ENCODE measurements at regions not wholly inside any gene's neighbourhood (a gene's known extent, or its start where the extent isn't known, plus 50 kb on each side); places are given as distances from the start of the nearest gene placed in this dataset.

- no peak for DNase-seq (ENCODE audit: low spot score)
Observed at GRCh38 chr6:14665827-14666724, 548.5 kb downstream of the CD83 start.

GRCh38 chr6:14670806-14671205 lies 553.2 kb downstream of the CD83 start:
- no peak for DNase-seq (ENCODE audit: low spot score)

- no peak for DNase-seq (ENCODE audit: low spot score)
Observed at GRCh38 chr6:14671261-14671681, 553.7 kb downstream of the CD83 start.

- no peak for DNase-seq (ENCODE audit: low spot score)
Observed at GRCh38 chr6:14671937-14672336, 554.4 kb downstream of the CD83 start.

DNA sequence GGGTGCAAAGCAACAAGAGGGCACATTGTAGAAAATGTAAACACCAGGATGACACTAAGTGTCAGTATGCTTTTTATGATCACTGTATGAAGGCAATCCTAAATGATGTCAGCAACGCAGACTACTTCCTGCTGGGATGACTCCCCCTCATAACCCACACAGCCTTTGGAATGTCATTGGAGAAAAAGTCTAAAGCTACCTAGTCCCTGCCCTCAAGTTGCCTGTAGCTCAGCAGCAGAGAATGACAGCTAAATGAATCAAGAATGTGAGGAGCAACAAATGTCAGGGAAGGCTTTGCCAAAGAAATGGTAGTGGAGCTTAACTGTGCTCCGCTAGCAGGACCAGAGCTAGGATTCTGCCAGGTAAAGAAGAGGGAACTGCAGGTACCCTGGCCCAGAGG lies 555.6 kb downstream of the CD83 start:
- no peak for DNase-seq (ENCODE audit: low spot score)

DNA sequence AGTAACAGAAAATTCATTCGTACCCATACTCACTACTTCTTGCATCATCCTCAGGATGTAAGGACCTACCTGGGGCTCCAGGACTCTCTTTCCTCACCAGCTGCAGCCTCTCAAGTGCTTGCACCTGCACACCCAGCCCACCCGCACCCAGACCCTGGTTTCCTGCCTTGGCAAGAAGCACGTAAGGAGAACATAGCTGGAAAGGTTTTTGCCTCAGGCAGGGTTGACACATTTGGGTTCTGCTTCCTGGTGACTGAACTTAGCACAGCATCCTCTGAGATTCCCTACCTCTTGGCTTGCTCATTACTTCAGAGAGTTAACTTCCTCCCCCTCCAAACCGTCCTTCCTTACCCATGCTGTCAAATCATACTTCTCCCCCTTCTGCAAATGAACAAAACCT lies 556.9 kb downstream of the CD83 start:
- DNase-seq (ENCODE audit: low spot score) = no peak

- no peak for DNase-seq (ENCODE audit: low spot score)
Observed at GRCh38 chr6:14674867-14675648, 557.5 kb downstream of the CD83 start.

GRCh38 chr6:14676064-14676463 lies 558.5 kb downstream of the CD83 start:
- DNase-seq (ENCODE audit: low spot score) = no peak

GRCh38 chr6:14676977-14677781 lies 559.6 kb downstream of the CD83 start:
- no peak for DNase-seq (ENCODE audit: low spot score)

DNA sequence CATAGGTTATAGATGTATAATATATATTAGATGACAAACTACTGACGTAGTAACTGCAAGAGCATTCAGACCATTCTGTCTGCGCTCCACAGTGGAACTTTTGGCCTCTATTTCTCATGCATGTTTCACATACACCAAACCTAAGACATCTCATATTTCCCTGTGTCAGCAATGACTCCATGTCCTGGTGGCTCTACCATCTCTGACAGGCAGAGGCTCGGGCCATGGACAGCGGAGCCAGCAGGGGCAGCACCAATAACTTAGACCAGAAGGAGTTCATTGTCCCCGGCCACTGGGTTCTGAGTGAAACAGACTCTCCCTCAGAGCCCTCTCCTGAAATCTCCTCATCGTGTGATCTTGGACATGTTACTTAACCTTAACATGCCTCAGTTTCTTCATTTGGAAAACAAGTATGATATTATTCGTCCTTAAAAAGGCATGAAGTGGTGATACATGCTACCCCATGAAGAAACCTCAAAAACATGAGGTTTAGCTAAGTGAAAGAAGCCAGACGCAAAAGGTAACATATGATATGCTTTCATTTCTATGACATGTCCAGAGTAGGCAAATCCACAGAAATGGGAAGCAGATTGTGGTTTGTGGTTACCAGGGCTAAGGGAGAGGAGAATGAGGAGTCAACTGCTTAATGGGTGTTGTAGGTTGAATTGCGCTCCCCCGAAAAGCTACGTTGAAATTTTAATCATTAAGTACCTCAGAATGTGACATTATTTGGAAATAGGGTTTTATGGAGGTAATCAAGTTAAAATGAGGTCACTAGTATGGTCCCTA lies 564.0 kb upstream of the JARID2 start:
- DNase-seq (ENCODE audit: low spot score) = no peak

DNA sequence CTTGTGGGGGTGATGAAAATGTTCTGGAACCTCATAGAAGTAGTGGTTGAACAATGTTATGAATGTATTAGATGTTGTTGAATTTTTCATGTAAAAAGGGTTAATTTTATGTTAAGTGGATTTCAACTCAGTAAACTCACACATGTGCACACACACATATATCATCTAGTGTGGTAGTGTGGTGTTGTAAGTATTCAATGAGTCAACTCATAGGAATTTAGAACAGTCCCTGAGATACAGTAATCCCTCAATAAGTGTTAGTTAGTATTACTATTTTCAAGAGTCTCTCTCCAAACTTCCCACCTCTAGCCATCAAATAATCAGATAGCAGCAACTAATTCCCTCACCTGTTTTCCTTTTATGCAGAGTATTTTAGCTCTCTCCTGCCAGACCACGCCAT lies 563.1 kb upstream of the JARID2 start:
- no peak for DNase-seq (ENCODE audit: low spot score)

GRCh38 chr6:14689639-14690038 lies 556.2 kb upstream of the JARID2 start:
- no peak for DNase-seq (ENCODE audit: low spot score)

- DNase-seq (ENCODE audit: low spot score) = no peak
Observed at GRCh38 chr6:14690120-14691056, 555.5 kb upstream of the JARID2 start.

DNA sequence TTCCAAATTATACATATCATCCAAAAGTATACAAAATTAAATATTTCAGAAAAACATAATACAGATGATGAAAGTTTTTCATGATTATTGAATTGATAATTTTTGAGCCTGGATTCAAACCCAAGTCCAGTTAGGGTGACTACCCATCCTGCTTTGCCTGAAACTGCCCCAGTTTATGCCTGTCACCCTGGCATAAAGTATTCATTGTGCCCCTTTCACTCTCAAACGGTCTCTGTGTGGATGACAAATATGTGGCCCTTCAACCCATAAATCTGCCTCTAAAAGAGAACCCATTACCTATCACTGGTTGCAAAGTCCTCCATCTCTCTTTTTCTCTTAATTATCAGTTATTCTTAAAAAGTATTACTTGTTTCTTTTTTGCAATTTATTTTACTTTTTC lies 553.7 kb upstream of the JARID2 start:
- no peak for DNase-seq (ENCODE audit: low spot score)

DNA sequence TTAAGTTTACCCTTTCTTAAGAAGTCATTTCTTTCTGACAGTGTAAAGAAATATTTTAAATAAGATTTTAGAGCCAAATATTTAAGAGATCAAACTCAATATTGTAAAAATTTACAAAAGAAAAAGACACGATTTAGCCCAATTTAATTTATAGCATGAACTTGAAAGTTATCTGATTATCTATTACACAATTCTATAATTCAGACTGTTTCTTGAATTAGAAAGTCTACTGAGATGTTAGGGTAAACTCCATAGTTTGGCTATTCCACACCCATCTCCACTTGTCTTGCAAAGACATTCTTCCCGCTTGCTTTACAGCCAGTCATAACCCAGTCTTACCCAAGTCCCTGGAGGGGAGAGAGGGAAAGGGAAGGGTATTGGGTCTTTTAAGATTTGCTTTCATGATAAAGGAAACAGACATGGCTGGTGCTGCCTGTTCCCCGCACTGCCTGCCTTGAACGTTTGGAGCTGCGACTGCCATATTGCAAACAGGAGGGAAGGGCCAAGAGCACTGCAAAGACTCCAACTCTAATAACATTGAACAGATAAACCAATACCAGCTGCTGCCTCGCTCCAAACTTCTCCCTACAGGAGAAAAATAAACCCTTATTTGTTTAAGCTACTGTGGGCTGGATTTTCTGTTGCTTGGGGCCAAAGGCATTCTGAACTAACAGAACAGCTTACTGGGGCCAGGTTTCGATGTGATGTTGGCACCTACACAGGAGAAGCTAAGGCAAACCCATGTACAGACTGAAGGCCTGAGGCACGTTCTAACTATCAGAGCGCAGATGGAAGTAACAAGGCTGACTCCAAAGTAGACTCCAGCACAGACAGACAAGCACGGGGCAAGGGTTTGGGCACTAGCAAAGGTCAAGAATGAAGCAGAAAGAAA lies 552.3 kb upstream of the JARID2 start:
- DNase-seq (ENCODE audit: low spot score) = no peak

DNA sequence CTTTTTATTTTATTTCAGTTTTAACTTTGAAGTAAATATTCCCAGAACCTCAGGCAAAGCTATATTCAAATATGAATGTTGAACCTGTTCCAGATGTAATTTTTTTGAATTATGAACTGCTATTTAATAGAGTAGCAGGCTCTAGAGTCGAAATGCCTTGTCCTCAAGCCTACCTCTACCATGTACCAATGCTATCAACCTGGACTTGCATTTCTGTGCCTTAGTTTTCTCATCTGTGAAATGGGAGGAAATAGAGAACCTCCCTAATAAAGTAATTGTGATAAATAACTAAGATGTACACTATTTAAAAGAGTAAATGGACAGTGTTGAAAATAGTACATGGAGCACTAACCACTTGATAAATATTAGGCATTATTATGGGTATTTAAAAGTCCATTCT lies 551.6 kb upstream of the JARID2 start:
- no peak for DNase-seq (ENCODE audit: low spot score)

GRCh38 chr6:14695579-14695978 lies 550.3 kb upstream of the JARID2 start:
- DNase-seq (ENCODE audit: low spot score) = no peak

GRCh38 chr6:14696367-14696766 lies 549.5 kb upstream of the JARID2 start:
- DNase-seq (ENCODE audit: low spot score) = no peak

GRCh38 chr6:14697427-14697826 lies 548.4 kb upstream of the JARID2 start:
- no peak for DNase-seq (ENCODE audit: low spot score)

All from CD4-positive, alpha-beta T cell treated with Interleukin-2 at 100 ng/mL for 4 hours (primary cell).